ENCODE measurements at regions not wholly inside any gene's neighbourhood (a gene's known extent, or its start where the extent isn't known, plus 50 kb on each side); places are given as distances from the start of the nearest gene placed in this dataset.

- TF ChIP-seq CTCF (conservative IDR thresholded peaks at IDR 0.05; ENCODE audit: low read depth, low read length) (no peak), EZH2 (IDR thresholded peaks at IDR 0.05; ENCODE audit: borderline replicate concordance, low read depth, low read length, poor library complexity, severe bottlenecking) (no peak)
Measured at GRCh38 chr2:19659024-19659792, 242.6 kb downstream of the TTC32 start.
